B cell (primary cell): ENCODE measurements at regions not wholly inside any gene's neighbourhood (a gene's known extent, or its start where the extent isn't known, plus 50 kb on each side); places are given as distances from the start of the nearest gene placed in this dataset.

Experiments
- ATAC-seq: fragments of 200-7000 bp; cut with Tn5 transposase; one replicate; pipeline ENCODE4 v1.10.0; 2021; ENCODE audit warnings: low read depth, mild to moderate bottlenecking, moderate number of reproducible peaks, moderate library complexity
- CTCF ChIA-PET: fragments of 350-600 bp; sonication (Branson Sonifier 250); formaldehyde crosslinking; loops from one replicate; lab custom pipeline; 2021; ENCODE audit warnings: antibody characterized with exemption, inconsistent platforms; lab: Charles Lee
- POLR2A ChIA-PET: fragments of 350-600 bp; sonication (Branson Sonifier 250); formaldehyde crosslinking; loops from one replicate; lab custom pipeline; 2021; ENCODE audit warnings: antibody characterized with exemption; lab: Charles Lee
- DNase-seq: peaks from one replicate; pipeline ENCODE4 v3.0.0; 2013
- H2AFZ ChIP-seq: 2 replicates; pipeline ENCODE4 v1.6.1; 2012; ENCODE audit warnings: mild to moderate bottlenecking, low read depth, low read length; ENCODE audit not compliant: insufficient read depth, poor library complexity, severe bottlenecking
- H3K27ac ChIP-seq, 2 donors: 1 replicate in 1 of 2; 2 replicates in 1 of 2; pipeline ENCODE4 v1.5.1; 2012 to 2013; ENCODE audit warnings: low read length in 2 of 2, mild to moderate bottlenecking in 2 of 2, moderate library complexity in 1 of 2
- H3K27me3 ChIP-seq, 4 experiments: fragments of 200-600 bp in 1 of 4; sonication (generic) in 1 of 4; replicated peaks in 1 of 4; 1 replicate in 2 of 4; 2 replicates in 2 of 4; pipeline versions ENCODE4 v1.6.1 to v1.7.0; 2013 to 2016; ENCODE audit warnings: low read length in 3 of 4, mild to moderate bottlenecking in 2 of 4, mixed read lengths in 1 of 4, moderate library complexity in 1 of 4; ENCODE audit not compliant: insufficient read depth in 4 of 4, control insufficient read depth in 3 of 4; ENCODE audit errors: control extremely low read depth in 1 of 4
- H3K36me3 ChIP-seq, 2 experiments: replicated peaks in 1 of 2; 1 replicate in 1 of 2; 2 replicates in 1 of 2; pipeline versions ENCODE4 v1.6.1 to v1.7.1; 2013; ENCODE audit warnings: low read length in 1 of 2; ENCODE audit not compliant: insufficient read depth in 2 of 2, control insufficient read depth in 1 of 2; ENCODE audit errors: control extremely low read depth in 1 of 2, extremely low read depth in 1 of 2
- H3K4me1 ChIP-seq, 2 donors: fragments of 200-600 bp in 1 of 2; sonication (generic) in 1 of 2; 1 replicate in 1 of 2; 2 replicates in 1 of 2; pipeline versions ENCODE4 v1.5.1 to v1.6.1; 2013 to 2017; ENCODE audit warnings: low read length in 2 of 2; ENCODE audit not compliant: control insufficient read depth in 2 of 2, insufficient read depth in 2 of 2
- H3K4me2 ChIP-seq: replicated peaks from 2 replicates; pipeline ENCODE3; 2012; ENCODE audit warnings: mild to moderate bottlenecking, low read depth, low read length; ENCODE audit not compliant: poor library complexity, severe bottlenecking
- H3K4me3 ChIP-seq, 5 experiments: fragments of 200-600 bp in 1 of 5; sonication (generic) in 1 of 5; 1 replicate in 3 of 5; 2 replicates in 2 of 5; pipeline versions ENCODE4 v1.5.1 to v1.7.0; 2011 to 2016; ENCODE audit warnings: low read length in 4 of 5, mild to moderate bottlenecking in 4 of 5, low read depth in 2 of 5, control low read depth in 1 of 5, moderate library complexity in 1 of 5; ENCODE audit not compliant: insufficient read depth in 1 of 5; ENCODE audit errors: control extremely low read depth in 1 of 5, extremely low read depth in 1 of 5
- H3K79me2 ChIP-seq: fragments of 200-600 bp; sonication (generic); one replicate; pipeline ENCODE4 v1.6.0; 2016; ENCODE audit warnings: low read length; ENCODE audit not compliant: control insufficient read depth, insufficient read depth
- H3K9ac ChIP-seq: fragments of 200-600 bp; sonication (generic); 2 replicates; pipeline ENCODE4 v1.6.1; 2017; ENCODE audit warnings: mild to moderate bottlenecking, low read length, moderate library complexity
- H3K9me3 ChIP-seq, 3 donors: one replicate each; pipeline versions ENCODE4 v1.6.1 to v1.7.1; 2013; ENCODE audit warnings: low read length in 2 of 3; ENCODE audit not compliant: control insufficient read depth in 2 of 3, insufficient read depth in 1 of 3; ENCODE audit errors: control extremely low read depth in 1 of 3
- H4K20me1 ChIP-seq: 2 replicates; pipeline ENCODE4 v1.6.0; 2012; ENCODE audit warnings: mild to moderate bottlenecking, low read length; ENCODE audit not compliant: insufficient read depth, control insufficient read depth, poor library complexity, severe bottlenecking
- H3K27ac Mint-ChIP-seq: one replicate; pipeline ENCODE4 v1.8.0; 2021; ENCODE audit warnings: mixed read lengths
- H3K27me3 Mint-ChIP-seq: one replicate; pipeline ENCODE4 v1.8.0; 2021; ENCODE audit warnings: mixed read lengths
- H3K4me1 Mint-ChIP-seq: one replicate; pipeline ENCODE4 v1.8.0; 2021; ENCODE audit warnings: mixed read lengths
- H3K4me3 Mint-ChIP-seq: one replicate; pipeline ENCODE4 v1.8.0; 2021; ENCODE audit warnings: mixed read lengths
- H3K9me3 Mint-ChIP-seq: one replicate; pipeline ENCODE4 v1.8.0; 2022; ENCODE audit warnings: mixed read lengths; ENCODE audit not compliant: insufficient read depth
- CTCF ChIP-seq: fragments of 200-600 bp; IDR thresholded peaks from one replicate; pipeline ENCODE4 v1.8.0; 2022; ENCODE audit warnings: antibody characterized with exemption, mild to moderate bottlenecking
- EZH2 ChIP-seq: IDR thresholded peaks from 2 replicates; pipeline ENCODE4 v1.6.1; 2012; ENCODE audit warnings: borderline replicate concordance, low read depth, mild to moderate bottlenecking, moderate library complexity, low read length; ENCODE audit not compliant: insufficient read depth, poor library complexity, severe bottlenecking
- WGBS: methylation state at CpG from one replicate; pipeline ENCODE4 v1.1.5; 2013; ENCODE audit warnings: missing lambda C conversion rate; ENCODE audit not compliant: insufficient coverage; 5-methylcytosine and 5-hydroxymethylcytosine counted together
- intact Hi-C: fragments of 100-400 bp; cut with micrococcal nuclease; formaldehyde crosslinking; loops from one replicate; pipeline ENCODE4 v1.10.0; 2022

- DNase-seq = no peak
- 91% methylated on average over 5 of the region's 7 CpGs for WGBS
- no peaks in the 10 kb centered on the region for H3K4me1 Mint-ChIP-seq
Measured at GRCh38 chr16:73558219-73558618, 510.3 kb upstream of the ZFHX3 start.

More at GRCh38 chr16:73558219-73558618, 510.3 kb upstream of the ZFHX3 start:
- intact Hi-C loops = no loop called here
- Histone ChIP-seq H3K4me3 (no peak overlapping the region), H3K79me2 (no peaks in the 10 kb centered on the region), H4K20me1 (no peaks in the 10 kb centered on the region), H3K4me1 (no peaks in the 10 kb centered on the region), H3K27ac (no peak overlapping the region), H3K36me3 (no peaks in the 10 kb centered on the region), H3K9ac (no peak overlapping the region), H2AFZ (no peak overlapping the region), H3K27me3 (no peaks in the 10 kb centered on the region), H3K9me3 (no peaks in the 10 kb centered on the region), H3K4me2 (no peak overlapping the region)
- H3K4me3 Mint-ChIP-seq = no peak overlapping the region
- ChIA-PET POLR2A (no interaction called here), CTCF (interaction anchor here (0.7 kb wide), 1 partner anchor 92 kb away, joined by 3 read pairs; no protein-coding TSS in a partner anchor)
- ATAC-seq = no peak
- no peak overlapping the region for H3K27ac Mint-ChIP-seq
- H3K9me3 Mint-ChIP-seq = no peaks in the 10 kb centered on the region
- TF ChIP-seq EZH2 = no peak
- no peak for TF ChIP-seq CTCF
- no peaks in the 10 kb centered on the region for H3K27me3 Mint-ChIP-seq
